ENCODE measurements at regions not wholly inside any gene's neighbourhood (a gene's known extent, or its start where the extent isn't known, plus 50 kb on each side); places are given as distances from the start of the nearest gene placed in this dataset.

- no peaks in the 10 kb centered on the region for H3K36me3 Mint-ChIP-seq (ENCODE audit: unreplicated experiment)
- DNase-seq, result no peak
- no peak for TF ChIP-seq CTCF (IDR thresholded peaks at IDR 0.05; ENCODE audit: partially characterized antibody, unreplicated experiment)
- no peaks in the 10 kb centered on the region for H3K9me3 Mint-ChIP-seq (ENCODE audit: unreplicated experiment)
- H3K4me1 Mint-ChIP-seq (ENCODE audit: low read depth, unreplicated experiment), result no peaks in the 10 kb centered on the region
- H3K27ac Mint-ChIP-seq (ENCODE audit: unreplicated experiment), result no peak overlapping the region
- H3K27me3 Mint-ChIP-seq (ENCODE audit: unreplicated experiment), result no peaks in the 10 kb centered on the region
- H3K4me3 Mint-ChIP-seq (ENCODE audit: unreplicated experiment), result no peak overlapping the region
Measured at GRCh38 chrX:20414066-20414465, 147.4 kb upstream of the RPS6KA3 start.

- H3K27ac Mint-ChIP-seq (ENCODE audit: unreplicated experiment), result no peak overlapping the region
- DNase-seq, result no peak
- no peak for TF ChIP-seq CTCF (IDR thresholded peaks at IDR 0.05; ENCODE audit: partially characterized antibody, unreplicated experiment)
- no peak overlapping the region for H3K4me3 Mint-ChIP-seq (ENCODE audit: unreplicated experiment)
- H3K9me3 Mint-ChIP-seq (ENCODE audit: unreplicated experiment), result no peaks in the 10 kb centered on the region
- H3K27me3 Mint-ChIP-seq (ENCODE audit: unreplicated experiment), result no peaks in the 10 kb centered on the region
- no peaks in the 10 kb centered on the region for H3K36me3 Mint-ChIP-seq (ENCODE audit: unreplicated experiment)
- H3K4me1 Mint-ChIP-seq (ENCODE audit: low read depth, unreplicated experiment), result no peaks in the 10 kb centered on the region
Measured at GRCh38 chrX:20412871-20413486, 146.3 kb upstream of the RPS6KA3 start.

GRCh38 chrX:20410540-20410939, 143.8 kb upstream of the RPS6KA3 start:
- no peak overlapping the region for H3K4me3 Mint-ChIP-seq (ENCODE audit: unreplicated experiment)
- no peak overlapping the region for H3K27ac Mint-ChIP-seq (ENCODE audit: unreplicated experiment)
- no peaks in the 10 kb centered on the region for H3K9me3 Mint-ChIP-seq (ENCODE audit: unreplicated experiment)
- H3K4me1 Mint-ChIP-seq (ENCODE audit: low read depth, unreplicated experiment), result no peaks in the 10 kb centered on the region
- DNase-seq, result no peak
- no peaks in the 10 kb centered on the region for H3K36me3 Mint-ChIP-seq (ENCODE audit: unreplicated experiment)
- no peak for TF ChIP-seq CTCF (IDR thresholded peaks at IDR 0.05; ENCODE audit: partially characterized antibody, unreplicated experiment)
- no peaks in the 10 kb centered on the region for H3K27me3 Mint-ChIP-seq (ENCODE audit: unreplicated experiment)

- Mint-ChIP-seq H3K36me3 (ENCODE audit: unreplicated experiment) (no peaks in the 10 kb centered on the region), H3K27ac (ENCODE audit: unreplicated experiment) (no peak overlapping the region), H3K4me1 (ENCODE audit: low read depth, unreplicated experiment) (no peaks in the 10 kb centered on the region), H3K27me3 (ENCODE audit: unreplicated experiment) (peaks cover 2% of the 10 kb centered on the region), H3K9me3 (ENCODE audit: unreplicated experiment) (no peaks in the 10 kb centered on the region), H3K4me3 (ENCODE audit: unreplicated experiment) (no peak overlapping the region)
- DNase-seq, result no peak
- no peak for TF ChIP-seq CTCF (IDR thresholded peaks at IDR 0.05; ENCODE audit: partially characterized antibody, unreplicated experiment)
Measured at GRCh38 chrX:20409991-20410390, 143.3 kb upstream of the RPS6KA3 start.

DNA sequence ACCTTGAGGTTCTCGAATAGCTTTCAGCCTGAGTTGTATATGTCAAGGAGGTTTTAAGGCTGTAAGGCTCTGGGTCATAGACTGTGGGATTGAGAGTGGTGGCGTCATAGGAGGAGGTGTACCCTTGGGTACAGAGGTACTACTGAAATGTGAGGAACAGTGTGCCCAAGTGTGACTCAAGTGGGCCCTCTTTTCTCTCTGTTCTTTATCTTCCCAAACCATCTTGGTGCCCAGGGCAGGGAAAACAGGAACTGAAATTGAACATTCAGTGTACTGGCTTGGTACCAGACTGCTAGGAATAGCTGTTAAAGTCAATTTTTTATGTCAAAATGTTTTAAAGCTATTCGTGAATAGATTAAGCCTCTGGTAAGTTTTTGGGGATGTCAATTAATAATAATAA, 136.2 kb upstream of the RPS6KA3 start:
- Mint-ChIP-seq H3K27ac (ENCODE audit: unreplicated experiment) (no peak overlapping the region), H3K9me3 (ENCODE audit: unreplicated experiment) (no peaks in the 10 kb centered on the region), H3K4me3 (ENCODE audit: unreplicated experiment) (no peak overlapping the region), H3K27me3 (ENCODE audit: unreplicated experiment) (peaks cover 2% of the 10 kb centered on the region), H3K4me1 (ENCODE audit: low read depth, unreplicated experiment) (no peaks in the 10 kb centered on the region), H3K36me3 (ENCODE audit: unreplicated experiment) (no peaks in the 10 kb centered on the region)
- no peak for TF ChIP-seq CTCF (IDR thresholded peaks at IDR 0.05; ENCODE audit: partially characterized antibody, unreplicated experiment)
- no peak for DNase-seq
